GM23248 (cell line): ENCODE measurements at regions not wholly inside any gene's neighbourhood (a gene's known extent, or its start where the extent isn't known, plus 50 kb on each side); places are given as distances from the start of the nearest gene placed in this dataset.

Experiments
- DNase-seq: peaks from one replicate; pipeline ENCODE4 v3.0.0-alpha.2; 2015
- H2AFZ ChIP-seq: fragments of 200-600 bp; sonication (generic); 2 replicates; pipeline ENCODE4 v1.6.1; 2016; ENCODE audit warnings: antibody characterized with exemption
- H3F3A ChIP-seq: fragments of 200-600 bp; sonication (generic); 2 replicates; pipeline ENCODE4 v1.6.1; 2016; ENCODE audit warnings: mild to moderate bottlenecking, antibody characterized with exemption, mixed run types; ENCODE audit not compliant: insufficient read depth
- H3K27ac ChIP-seq: fragments of 200-600 bp; sonication (generic); 2 replicates; pipeline ENCODE4 v1.5.1; 2016; ENCODE audit warnings: mild to moderate bottlenecking
- H3K27me3 ChIP-seq: fragments of 200-600 bp; sonication (generic); replicated peaks from 2 replicates; pipeline ENCODE4 v1.6.1; 2016; ENCODE audit warnings: mild to moderate bottlenecking; ENCODE audit not compliant: insufficient read depth
- H3K36me3 ChIP-seq: fragments of 200-600 bp; sonication (generic); 2 replicates; pipeline ENCODE4 v1.6.1; 2016; ENCODE audit warnings: low read depth, mild to moderate bottlenecking
- H3K4me1 ChIP-seq: fragments of 200-600 bp; sonication (generic); 2 replicates; pipeline ENCODE4 v1.6.1; 2016; ENCODE audit warnings: mild to moderate bottlenecking; ENCODE audit not compliant: insufficient read depth
- H3K4me2 ChIP-seq: fragments of 200-600 bp; sonication (generic); one replicate; pipeline ENCODE4 v1.6.1; 2016; ENCODE audit warnings: mild to moderate bottlenecking; ENCODE audit not compliant: unreplicated experiment
- H3K4me3 ChIP-seq: fragments of 200-600 bp; sonication (generic); 2 replicates; pipeline ENCODE4 v1.5.1; 2016; ENCODE audit warnings: mild to moderate bottlenecking
- H3K79me2 ChIP-seq: fragments of 200-600 bp; sonication (generic); 2 replicates; pipeline ENCODE4 v1.6.1; 2016; ENCODE audit warnings: mild to moderate bottlenecking; ENCODE audit not compliant: insufficient read depth
- H3K9ac ChIP-seq: fragments of 200-600 bp; sonication (generic); 2 replicates; pipeline ENCODE4 v1.6.1; 2016; ENCODE audit warnings: mild to moderate bottlenecking
- H3K9me2 ChIP-seq: fragments of 200-600 bp; sonication (generic); 2 replicates; pipeline ENCODE4 v1.6.1; 2016; ENCODE audit warnings: mixed run types, mild to moderate bottlenecking, moderate library complexity; ENCODE audit not compliant: insufficient read depth
- H3K9me3 ChIP-seq: fragments of 200-600 bp; sonication (generic); one replicate; pipeline ENCODE4 v1.6.1; 2017; ENCODE audit warnings: low read depth
- H4K20me1 ChIP-seq: fragments of 200-600 bp; sonication (generic); 2 replicates; pipeline ENCODE4 v1.6.0; 2016; ENCODE audit not compliant: insufficient read depth
- EZH2 ChIP-seq: fragments of 200-600 bp; sonication (generic); IDR thresholded peaks from 2 replicates; pipeline ENCODE4 v1.6.1; 2018; ENCODE audit warnings: antibody characterized with exemption, mild to moderate bottlenecking; ENCODE audit not compliant: insufficient read depth, poor library complexity, severe bottlenecking
- EZH2phosphoT487 ChIP-seq: fragments of 200-600 bp; sonication (generic); IDR thresholded peaks from 2 replicates; pipeline ENCODE4 v1.6.1; 2018; ENCODE audit warnings: antibody characterized with exemption, moderate library complexity, mild to moderate bottlenecking, low read depth; ENCODE audit not compliant: insufficient read depth
- WGBS, 2 experiments: methylation state at CpG; one replicate each; pipeline ENCODE4 v1.1.6; 2015 to 2017; ENCODE audit warnings: low lambda C conversion rate in 2 of 2, low coverage in 1 of 2; ENCODE audit errors: missing lambda C conversion rate in 2 of 2; 5-methylcytosine and 5-hydroxymethylcytosine counted together
- in situ Hi-C: fragments of 300-500 bp; cut with MboI; formaldehyde crosslinking; loops from 2 replicates; pipeline ENCODE4 v1.15.0; 2020

GRCh38 chr1:116185161-116185701, 74.0 kb downstream of the MAB21L3 start:
- no peaks in the 10 kb centered on the region for H3K36me3 ChIP-seq
- no peak overlapping the region for H3K4me2 ChIP-seq
- H4K20me1 ChIP-seq, result no peaks in the 10 kb centered on the region
- no peak overlapping the region for H3K27ac ChIP-seq
- no peak overlapping the region for H3K4me3 ChIP-seq
- peaks cover 20% of the 10 kb centered on the region for H3K27me3 ChIP-seq
- no peaks in the 10 kb centered on the region for H3K79me2 ChIP-seq
- no peaks in the 10 kb centered on the region for H3K9me2 ChIP-seq
- no peak for DNase-seq
- H3K9ac ChIP-seq, result no peak overlapping the region
- H2AFZ ChIP-seq, result no peak overlapping the region
- no peaks in the 10 kb centered on the region for H3F3A ChIP-seq
- H3K4me1 ChIP-seq, result no peaks in the 10 kb centered on the region
- in situ Hi-C loops, result no loop called here
- WGBS, 2 experiments, result 65 to 71% methylated on average over 5 of the region's 5 CpGs
- H3K9me3 ChIP-seq, result no peaks in the 10 kb centered on the region
- no peak for TF ChIP-seq EZH2phosphoT487
- TF ChIP-seq EZH2, result no peak

GRCh38 chr1:116189481-116189880, 78.3 kb downstream of the MAB21L3 start:
- no peaks in the 10 kb centered on the region for H3K4me1 ChIP-seq
- H3F3A ChIP-seq, result no peaks in the 10 kb centered on the region
- 38 to 43% methylated on average over 3 of the region's 3 CpGs for WGBS, 2 experiments
- no peak overlapping the region for H2AFZ ChIP-seq
- H3K9ac ChIP-seq, result no peak overlapping the region
- H3K9me3 ChIP-seq, result no peaks in the 10 kb centered on the region
- DNase-seq, result no peak
- H3K27ac ChIP-seq, result no peak overlapping the region
- H3K79me2 ChIP-seq, result no peaks in the 10 kb centered on the region
- H3K9me2 ChIP-seq, result no peaks in the 10 kb centered on the region
- TF ChIP-seq EZH2phosphoT487 (no peak), EZH2 (no peak)
- in situ Hi-C loops, result no loop called here
- H4K20me1 ChIP-seq, result no peaks in the 10 kb centered on the region
- no peak overlapping the region for H3K4me2 ChIP-seq
- H3K27me3 ChIP-seq, result peaks cover 12% of the 10 kb centered on the region
- no peaks in the 10 kb centered on the region for H3K36me3 ChIP-seq
- H3K4me3 ChIP-seq, result no peak overlapping the region

GRCh38 chr1:116191294-116191693, 80.1 kb downstream of the MAB21L3 start:
- Histone ChIP-seq H3F3A (no peaks in the 10 kb centered on the region), H3K4me1 (no peaks in the 10 kb centered on the region), H2AFZ (no peak overlapping the region), H3K36me3 (no peaks in the 10 kb centered on the region), H3K27ac (no peak overlapping the region), H3K79me2 (no peaks in the 10 kb centered on the region), H3K9me3 (no peaks in the 10 kb centered on the region), H3K4me3 (no peak overlapping the region), H3K9ac (no peak overlapping the region), H3K9me2 (no peaks in the 10 kb centered on the region), H4K20me1 (no peaks in the 10 kb centered on the region), H3K27me3 (peaks cover 8% of the 10 kb centered on the region; the same call in 1 of the 2 replicates), H3K4me2 (no peak overlapping the region)
- TF ChIP-seq EZH2 (no peak), EZH2phosphoT487 (no peak)
- in situ Hi-C loops, result no loop called here
- 28 to 30% methylated on average over 2 of the region's 2 CpGs for WGBS, 2 experiments
- DNase-seq, result no peak

GRCh38 chr1:116193768-116194167, 82.6 kb downstream of the MAB21L3 start:
- no peak for DNase-seq
- H3K9me2 ChIP-seq, result no peaks in the 10 kb centered on the region
- in situ Hi-C loops, result no loop called here
- H3K4me3 ChIP-seq, result no peak overlapping the region
- H3K27ac ChIP-seq, result no peak overlapping the region
- H4K20me1 ChIP-seq, result no peaks in the 10 kb centered on the region
- no peaks in the 10 kb centered on the region for H3K4me1 ChIP-seq
- 73 to 75% methylated on average over 2 of the region's 2 CpGs for whole genome bisulfite sequencing, 2 experiments
- no peaks in the 10 kb centered on the region for H3K36me3 ChIP-seq
- no peaks in the 10 kb centered on the region for H3K9me3 ChIP-seq
- H3F3A ChIP-seq, result no peaks in the 10 kb centered on the region
- H3K27me3 ChIP-seq, result peaks cover 1% of the 10 kb centered on the region; the same call in 1 of the 2 replicates
- no peaks in the 10 kb centered on the region for H3K79me2 ChIP-seq
- no peak overlapping the region for H3K9ac ChIP-seq
- TF ChIP-seq EZH2phosphoT487, result no peak
- TF ChIP-seq EZH2, result no peak
- H3K4me2 ChIP-seq, result no peak overlapping the region
- H2AFZ ChIP-seq, result no peak overlapping the region

- Histone ChIP-seq H3K4me2 (no peak overlapping the region), H3K9me3 (no peaks in the 10 kb centered on the region), H4K20me1 (no peaks in the 10 kb centered on the region), H3K27ac (no peak overlapping the region), H3K4me1 (no peaks in the 10 kb centered on the region), H3K79me2 (no peaks in the 10 kb centered on the region), H2AFZ (no peak overlapping the region), H3F3A (no peaks in the 10 kb centered on the region), H3K9ac (no peak overlapping the region), H3K9me2 (no peaks in the 10 kb centered on the region), H3K4me3 (no peak overlapping the region), H3K27me3 (no peaks in the 10 kb centered on the region; the same call in 1 of the 2 replicates), H3K36me3 (no peaks in the 10 kb centered on the region)
- in situ Hi-C loops, result no loop called here
- TF ChIP-seq EZH2phosphoT487 (no peak), EZH2 (no peak)
- no peak for DNase-seq
- 46 to 50% methylated on average over 1 of the region's 1 CpG for WGBS, 2 experiments
Measured at GRCh38 chr1:116194568-116194967, 83.4 kb downstream of the MAB21L3 start.
